H54 (cell line): ENCODE measurements at regions not wholly inside any gene's neighbourhood (a gene's known extent, or its start where the extent isn't known, plus 50 kb on each side); places are given as distances from the start of the nearest gene placed in this dataset.
"Not testable (repeated sequence)": the region's sequence is repeated elsewhere in the genome, so short reads cannot be mapped to it uniquely, and the experiment has no call there.

Source experiments
- DNase-seq: peaks from one replicate; pipeline ENCODE4 v3.0.0; 2011; ENCODE audit warnings: low spot score, mixed read lengths; ENCODE audit not compliant: insufficient read length
- FAIRE-seq: peaks from 3 replicates; lab custom pipeline; 2011; peaks lifted over from hg19 to GRCh38; lab: Jason Lieb, UNC
- POLR2A ChIP-seq: IDR thresholded peaks from 2 replicates; pipeline ENCODE4 v1.6.1; 2011; ENCODE audit warnings: low read depth, mild to moderate bottlenecking, low read length

GRCh38 chr5:8827696-8828095, 718.2 kb downstream of the SEMA5A start:
- no peak for FAIRE-seq
- no peak for DNase-seq
- TF ChIP-seq POLR2A = no peak

- DNase-seq (no peak), FAIRE-seq (no peak)
- no peak for TF ChIP-seq POLR2A
These were observed 717.1 kb downstream of the SEMA5A start for GRCh38 chr5:8828596-8829322.

DNA sequence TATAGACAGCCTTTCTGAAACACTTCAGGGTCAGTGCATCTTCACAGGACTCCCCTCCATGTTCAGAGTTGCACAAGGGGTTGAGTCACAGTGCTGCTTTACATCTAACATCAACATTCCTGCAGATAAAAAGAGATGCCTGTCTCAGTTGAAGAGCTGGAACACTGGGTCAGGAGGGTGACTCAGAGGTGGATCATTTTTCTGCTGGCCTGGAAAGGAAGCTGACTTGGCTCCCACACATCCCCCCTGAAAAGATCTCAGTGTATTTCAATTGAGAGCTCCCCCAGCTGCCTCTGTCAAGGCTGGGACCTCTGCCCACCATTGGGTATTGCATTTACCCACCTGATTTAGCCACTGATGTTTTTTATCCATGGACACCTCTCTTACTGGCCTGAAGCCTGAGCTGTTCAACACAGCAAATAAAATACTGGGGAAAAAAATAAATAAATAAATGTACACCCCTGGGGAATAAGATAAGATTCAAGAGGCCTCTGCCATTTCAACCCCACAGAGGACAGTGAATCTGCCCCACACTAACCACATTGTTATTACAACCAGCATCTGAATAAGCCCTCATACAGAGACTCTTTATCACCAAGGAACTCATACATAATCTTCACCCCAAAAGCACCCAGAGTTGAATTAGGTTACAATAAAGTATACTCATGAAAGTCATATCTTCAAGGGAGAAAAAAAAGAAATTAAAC, 716.4 kb downstream of the SEMA5A start:
- peak; percentile 99 for FAIRE-seq
- peak; percentile 85 for DNase-seq

DNA sequence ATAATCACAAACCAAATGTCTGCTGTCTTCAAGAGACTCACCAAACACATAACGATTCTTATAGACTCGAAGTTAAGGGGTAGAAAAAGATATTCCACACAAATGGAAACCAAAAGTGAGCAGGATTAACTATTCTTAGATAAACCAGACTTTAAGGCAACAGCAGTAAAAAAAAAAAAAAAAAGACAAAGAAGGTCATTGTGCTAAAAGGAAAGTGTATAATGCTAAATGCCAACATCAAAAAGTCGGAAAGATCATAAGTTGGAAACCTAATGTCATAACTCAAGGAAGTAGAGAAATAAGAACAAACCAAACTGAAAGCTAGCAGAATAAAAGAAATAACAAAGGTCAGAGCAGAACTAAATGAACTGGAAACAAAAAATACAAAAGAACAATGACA, 714.6 kb downstream of the SEMA5A start:
- DNase-seq (no peak), FAIRE-seq (no peak)
- no peak for TF ChIP-seq POLR2A

More for the DNA sequence above, 716.4 kb downstream of the SEMA5A start:
- no peak for TF ChIP-seq POLR2A

- no peak for TF ChIP-seq POLR2A
- DNase-seq (no peak), FAIRE-seq (peak; percentile 6)
These were observed 714.0 kb downstream of the SEMA5A start for GRCh38 chr5:8831854-8832253.

DNA sequence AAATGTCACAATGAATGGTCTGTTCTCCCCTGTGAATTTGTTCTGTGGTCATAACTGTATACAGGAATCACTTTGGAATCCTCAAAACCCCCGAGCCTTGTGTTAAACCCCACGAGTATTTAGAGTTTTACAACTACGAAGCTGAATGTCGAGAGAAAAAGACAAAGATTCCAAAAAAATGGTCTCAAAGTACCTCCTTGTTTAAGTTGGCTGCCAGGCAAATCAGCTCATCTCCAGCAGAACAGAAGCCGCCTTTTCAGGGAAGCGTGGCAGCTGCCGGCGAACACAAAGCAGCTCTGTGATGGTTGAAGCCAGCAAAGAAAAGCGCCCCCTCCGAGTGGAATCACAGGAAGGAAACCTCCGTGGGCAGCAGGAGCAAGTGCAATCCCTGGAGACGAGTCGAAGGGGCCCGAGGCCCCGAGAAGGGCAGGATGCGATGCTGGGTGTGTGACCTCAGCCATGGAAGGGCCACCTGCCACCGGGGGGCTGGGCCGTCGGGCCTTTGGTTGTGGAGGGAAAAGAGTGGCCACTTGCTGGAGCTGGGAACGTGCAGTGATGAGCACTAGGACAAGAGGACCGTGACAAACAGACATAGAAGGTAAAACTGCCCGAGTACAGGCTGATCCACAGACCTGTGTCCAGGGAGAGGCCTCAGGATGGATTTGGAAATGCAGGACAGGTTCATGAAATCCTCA, 706.4 kb downstream of the SEMA5A start:
- no peak for FAIRE-seq
- TF ChIP-seq POLR2A = no peak
- DNase-seq = no peak

DNA sequence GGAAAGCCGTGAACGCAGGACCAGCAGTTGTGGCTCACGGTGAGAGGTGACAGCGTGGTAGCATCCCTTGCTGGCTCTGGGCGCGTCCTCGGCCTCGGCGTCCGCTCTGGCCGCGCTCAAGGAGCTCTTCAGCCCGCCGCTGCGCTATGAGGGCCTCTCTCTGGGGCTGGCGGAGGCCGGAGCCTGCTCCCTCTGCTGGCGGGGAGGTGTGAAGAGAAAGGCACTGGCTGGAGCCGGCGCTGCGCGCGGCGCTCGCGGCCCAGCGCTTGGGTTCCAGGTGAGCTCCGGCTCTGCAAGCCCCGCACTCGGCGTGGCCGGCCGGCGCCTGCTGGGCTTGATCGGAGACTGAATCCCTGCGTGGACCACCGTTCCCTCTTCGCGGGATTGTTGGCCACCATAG, 705.6 kb downstream of the SEMA5A start:
- TF ChIP-seq POLR2A = no peak
- DNase-seq = no peak
- no peak for FAIRE-seq

DNA sequence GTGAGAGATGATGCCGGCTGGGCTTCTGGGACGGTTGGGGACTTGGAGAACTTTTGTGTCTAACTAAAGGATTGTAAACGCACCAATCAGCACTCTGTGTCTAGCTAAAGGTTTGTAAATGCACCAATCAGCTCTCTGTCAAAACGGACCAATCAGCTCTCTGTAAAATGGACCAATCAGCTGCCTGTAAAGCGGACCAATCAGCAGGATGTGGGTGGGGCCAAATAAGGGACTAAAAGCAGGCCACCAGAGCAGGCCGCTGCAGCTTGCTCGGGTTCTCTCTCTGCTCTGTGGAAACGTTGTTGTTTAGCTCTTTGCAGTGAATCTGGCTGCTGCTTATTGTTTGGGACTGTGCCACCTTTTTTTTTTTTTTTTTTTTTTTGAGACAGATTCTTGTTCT, 705.1 kb downstream of the SEMA5A start:
- DNase-seq, FAIRE-seq: not testable (repeated sequence)

- TF ChIP-seq POLR2A = no peak
- no peak for FAIRE-seq
- peak; percentile 58 for DNase-seq
These were observed 702.8 kb downstream of the SEMA5A start for GRCh38 chr5:8842971-8843551.

- DNase-seq (no peak), FAIRE-seq (no peak)
- TF ChIP-seq POLR2A = no peak
These were observed 702.1 kb downstream of the SEMA5A start for GRCh38 chr5:8843771-8844170.

- DNase-seq (no peak), FAIRE-seq (no peak)
- no peak for TF ChIP-seq POLR2A
These were observed 701.7 kb downstream of the SEMA5A start for GRCh38 chr5:8844206-8844605.

DNA sequence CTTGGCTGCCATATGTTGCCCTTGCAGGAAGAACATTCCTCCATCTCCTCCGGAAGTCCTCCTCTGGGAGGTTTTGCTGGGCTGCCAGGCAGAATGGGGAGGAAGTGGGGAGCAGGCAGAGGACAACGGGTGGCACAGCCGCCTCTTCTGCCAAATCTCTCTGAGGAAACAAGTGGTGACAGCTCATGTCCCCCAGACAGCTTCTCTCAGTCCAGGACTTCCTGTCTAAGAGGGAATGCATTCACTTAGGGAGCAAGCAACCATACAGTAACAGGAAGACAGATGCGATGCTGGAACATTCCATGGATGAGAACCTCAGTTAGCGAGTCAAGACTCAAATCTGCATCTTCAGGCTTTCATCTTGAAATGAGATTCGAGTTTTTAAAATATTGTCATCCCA, 701.0 kb downstream of the SEMA5A start:
- no peak for TF ChIP-seq POLR2A
- no peak for FAIRE-seq

DNA sequence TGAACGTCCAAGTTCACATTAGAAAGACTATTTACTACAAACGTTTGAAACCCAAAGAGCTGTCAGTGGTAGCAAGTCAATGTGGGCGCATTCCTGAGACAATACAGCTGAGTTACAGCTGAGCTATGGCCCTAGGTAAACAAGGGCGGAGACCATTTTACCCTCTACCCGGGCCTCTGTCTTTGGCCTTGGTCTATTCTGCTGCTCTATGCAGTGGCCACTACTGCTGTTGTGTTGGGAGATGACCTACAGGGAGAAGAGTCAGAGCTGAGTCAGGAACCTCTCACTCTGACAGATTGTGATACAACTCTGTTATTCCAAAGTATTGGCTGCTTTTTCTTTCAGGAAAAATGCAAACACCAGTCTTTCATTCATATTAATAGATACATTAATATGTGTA, 700.6 kb downstream of the SEMA5A start:
- FAIRE-seq = no peak
- TF ChIP-seq POLR2A = no peak
- peak; percentile 65 for DNase-seq

More for the DNA sequence above, 701.0 kb downstream of the SEMA5A start:
- no peak for DNase-seq

DNA sequence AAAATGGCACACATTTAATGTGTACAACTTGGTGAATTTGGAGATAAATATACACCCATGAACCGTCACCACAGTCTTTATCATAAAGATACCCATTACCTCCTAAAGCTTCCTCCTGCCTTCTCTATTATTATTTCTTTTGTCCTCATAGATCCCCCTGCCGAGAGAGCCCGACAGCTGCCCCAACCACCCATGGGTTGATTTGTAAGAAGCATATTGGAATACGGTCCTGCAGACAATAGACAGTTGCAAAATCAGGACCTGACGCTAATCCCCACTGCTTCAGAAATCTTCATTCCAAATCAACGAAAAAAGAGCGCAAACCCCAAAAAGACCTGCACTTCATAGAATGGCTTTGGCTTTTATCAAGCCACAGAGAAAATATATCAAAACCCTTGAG, 697.5 kb downstream of the SEMA5A start:
- FAIRE-seq = no peak
- no peak for TF ChIP-seq POLR2A
- no peak for DNase-seq
